ENCODE measurements at regions not wholly inside any gene's neighbourhood (a gene's known extent, or its start where the extent isn't known, plus 50 kb on each side); places are given as distances from the start of the nearest gene placed in this dataset.

DNA sequence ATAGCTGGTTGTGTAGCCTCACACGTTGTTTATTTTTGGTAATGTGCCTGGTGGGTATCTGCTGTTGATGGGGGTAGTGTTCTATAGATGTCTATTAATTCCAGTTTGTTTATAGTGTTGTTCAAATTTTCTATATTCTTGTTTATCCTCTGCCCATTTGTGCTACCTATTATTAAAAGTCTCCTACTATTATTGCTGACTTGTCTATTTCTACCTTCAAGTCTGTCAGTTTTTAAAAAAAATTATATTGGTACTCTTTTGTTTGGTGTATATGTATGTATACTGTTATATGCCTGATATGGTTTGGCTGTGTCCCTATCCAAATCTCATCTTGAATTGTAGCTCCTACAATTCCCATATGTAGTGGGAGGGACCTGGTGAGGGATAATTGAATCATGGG lies 578.6 kb downstream of the PCDH7 start:
- ChIA-PET POLR2A (interaction anchor here (1.4 kb wide), 1 partner anchor 13 kb away, joined by 4 read pairs; no protein-coding TSS in a partner anchor), CTCF (ENCODE audit: unreplicated experiment) (no interaction called here)
- H2AFZ ChIP-seq (ENCODE audit: low read length), result no peak overlapping the region

DNA sequence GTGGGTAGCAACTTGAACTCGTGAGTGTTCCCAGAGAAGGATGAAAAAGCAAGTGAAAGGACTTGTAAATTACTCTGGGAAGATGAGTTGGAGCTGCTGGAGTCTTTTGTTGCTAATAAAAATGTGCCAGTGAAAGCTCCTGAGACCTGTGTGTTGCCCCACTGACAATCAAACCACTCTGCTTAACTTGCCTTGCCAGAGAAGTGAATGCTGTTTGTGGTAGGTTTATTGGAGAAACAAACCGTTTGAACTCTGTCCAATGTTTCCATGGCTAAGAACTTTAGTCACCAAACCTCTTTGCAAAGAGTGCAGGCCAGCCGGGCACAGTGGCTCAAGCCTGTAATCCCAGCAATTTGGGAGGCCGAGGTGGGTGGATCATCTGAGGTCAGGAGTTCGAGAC lies 586.9 kb downstream of the PCDH7 start:
- Histone ChIP-seq H3K4me2 (ENCODE audit: low read length) (no peak overlapping the region), H3K4me1 (ENCODE audit: insufficient read depth, low read length, poor library complexity, severe bottlenecking) (no peaks in the 10 kb centered on the region), H3K4me3 (ENCODE audit: low read depth, low read length, poor library complexity, severe bottlenecking) (no peak overlapping the region), H2AFZ (ENCODE audit: low read length) (no peak overlapping the region), H4K20me1 (ENCODE audit: insufficient read depth, low read length) (no peaks in the 10 kb centered on the region), H3K9me2 (ENCODE audit: insufficient read depth, low read length) (no peaks in the 10 kb centered on the region), H3K79me2 (ENCODE audit: insufficient read depth, low read depth, low read length) (no peaks in the 10 kb centered on the region), H3K27ac (ENCODE audit: low read depth, low read length, poor library complexity, severe bottlenecking) (no peak overlapping the region), H3K36me3 (ENCODE audit: insufficient read depth, low read length) (no peaks in the 10 kb centered on the region), H3K9me3 (ENCODE audit: low read length) (no peaks in the 10 kb centered on the region)
- intact Hi-C loops (cut with micrococcal nuclease; ENCODE audit: unreplicated experiment), result no loop called here
- CTCF ChIA-PET (ENCODE audit: unreplicated experiment), result no interaction called here
- BruUV-seq (replicated peaks), result no TSS peak
- POLR2A ChIA-PET, result interaction anchor here (0.5 to 0.9 kb wide), 7 partner anchors 10 to 1294 kb away, joined by 3 to 6 read pairs (median 4); no protein-coding TSS in a partner anchor
- no peak for DNase-seq (ENCODE audit: low spot score)
- no peak for TF ChIP-seq EZH2phosphoT487 (IDR thresholded peaks at IDR 0.05; ENCODE audit: borderline replicate concordance, low read depth, low read length)
- TF ChIP-seq, protein P1, sequence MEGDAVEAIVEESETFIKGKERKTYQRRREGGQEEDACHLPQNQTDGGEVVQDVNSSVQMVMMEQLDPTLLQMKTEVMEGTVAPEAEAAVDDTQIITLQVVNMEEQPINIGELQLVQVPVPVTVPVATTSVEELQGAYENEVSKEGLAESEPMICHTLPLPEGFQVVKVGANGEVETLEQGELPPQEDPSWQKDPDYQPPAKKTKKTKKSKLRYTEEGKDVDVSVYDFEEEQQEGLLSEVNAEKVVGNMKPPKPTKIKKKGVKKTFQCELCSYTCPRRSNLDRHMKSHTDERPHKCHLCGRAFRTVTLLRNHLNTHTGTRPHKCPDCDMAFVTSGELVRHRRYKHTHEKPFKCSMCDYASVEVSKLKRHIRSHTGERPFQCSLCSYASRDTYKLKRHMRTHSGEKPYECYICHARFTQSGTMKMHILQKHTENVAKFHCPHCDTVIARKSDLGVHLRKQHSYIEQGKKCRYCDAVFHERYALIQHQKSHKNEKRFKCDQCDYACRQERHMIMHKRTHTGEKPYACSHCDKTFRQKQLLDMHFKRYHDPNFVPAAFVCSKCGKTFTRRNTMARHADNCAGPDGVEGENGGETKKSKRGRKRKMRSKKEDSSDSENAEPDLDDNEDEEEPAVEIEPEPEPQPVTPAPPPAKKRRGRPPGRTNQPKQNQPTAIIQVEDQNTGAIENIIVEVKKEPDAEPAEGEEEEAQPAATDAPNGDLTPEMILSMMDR (conservative IDR thresholded peaks at IDR 0.05; ENCODE audit: low read length), result no peak

More for the DNA sequence above, 578.6 kb downstream of the PCDH7 start:
- H3K9me3 ChIP-seq (ENCODE audit: low read length), result 0 out of 2 replicates have a peak, but pooled peaks cover 4% of the 10 kb centered on the region
- no peak for DNase-seq (ENCODE audit: low spot score)
- H3K4me1 ChIP-seq (ENCODE audit: insufficient read depth, low read length, poor library complexity, severe bottlenecking), result no peaks in the 10 kb centered on the region
- H3K36me3 ChIP-seq (ENCODE audit: insufficient read depth, low read length), result no peaks in the 10 kb centered on the region
- no peaks in the 10 kb centered on the region for H3K9me2 ChIP-seq (ENCODE audit: insufficient read depth, low read length)
- no peak overlapping the region for H3K4me3 ChIP-seq (ENCODE audit: low read depth, low read length, poor library complexity, severe bottlenecking)
- TF ChIP-seq EZH2phosphoT487 (IDR thresholded peaks at IDR 0.05; ENCODE audit: borderline replicate concordance, low read depth, low read length), result no peak
- TF ChIP-seq, protein P1 (conservative IDR thresholded peaks at IDR 0.05; ENCODE audit: low read length), result no peak
- intact Hi-C loops (cut with micrococcal nuclease; ENCODE audit: unreplicated experiment), result no loop called here
- H3K4me2 ChIP-seq (ENCODE audit: low read length), result no peak overlapping the region
- BruUV-seq (replicated peaks), result no TSS peak
- H3K79me2 ChIP-seq (ENCODE audit: insufficient read depth, low read depth, low read length), result no peaks in the 10 kb centered on the region
- no peak overlapping the region for H3K27ac ChIP-seq (ENCODE audit: low read depth, low read length, poor library complexity, severe bottlenecking)
- H4K20me1 ChIP-seq (ENCODE audit: insufficient read depth, low read length), result no peaks in the 10 kb centered on the region

DNA sequence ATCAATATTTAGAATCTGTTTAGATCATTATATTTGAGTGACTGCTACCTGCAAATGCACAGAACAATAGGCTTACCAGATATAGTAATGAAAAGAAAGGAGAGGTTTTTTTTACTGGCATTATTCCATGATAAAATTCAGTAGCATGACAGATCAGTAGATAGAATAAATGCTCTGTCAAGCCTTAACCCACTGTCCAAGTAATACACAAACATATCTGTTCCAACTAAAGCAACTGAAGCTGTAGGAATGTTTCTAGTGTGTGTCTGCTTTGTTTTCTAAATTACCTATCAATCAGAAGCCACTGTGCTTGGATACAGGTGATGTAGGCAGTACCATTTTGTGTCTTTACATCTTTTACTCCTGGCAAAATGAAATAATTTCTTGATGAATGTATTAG lies 604.6 kb downstream of the PCDH7 start:
- Histone ChIP-seq H3K4me1 (ENCODE audit: insufficient read depth, low read length, poor library complexity, severe bottlenecking) (no peaks in the 10 kb centered on the region), H3K4me2 (ENCODE audit: low read length) (no peak overlapping the region), H3K27ac (ENCODE audit: low read depth, low read length, poor library complexity, severe bottlenecking) (no peak overlapping the region), H3K9me3 (ENCODE audit: low read length) (no peaks in the 10 kb centered on the region), H4K20me1 (ENCODE audit: insufficient read depth, low read length) (no peaks in the 10 kb centered on the region), H3K36me3 (ENCODE audit: insufficient read depth, low read length) (no peaks in the 10 kb centered on the region), H3K4me3 (ENCODE audit: low read depth, low read length, poor library complexity, severe bottlenecking) (no peak overlapping the region), H3K9me2 (ENCODE audit: insufficient read depth, low read length) (no peaks in the 10 kb centered on the region), H3K79me2 (ENCODE audit: insufficient read depth, low read depth, low read length) (no peaks in the 10 kb centered on the region), H2AFZ (ENCODE audit: low read length) (no peak overlapping the region)
- ChIA-PET POLR2A (no interaction called here), CTCF (ENCODE audit: unreplicated experiment) (no interaction called here)
- no TSS peak for BruUV-seq (replicated peaks)
- intact Hi-C loops (cut with micrococcal nuclease; ENCODE audit: unreplicated experiment), result no loop called here
- no peak for DNase-seq (ENCODE audit: low spot score)
- no peak for TF ChIP-seq EZH2phosphoT487 (IDR thresholded peaks at IDR 0.05; ENCODE audit: borderline replicate concordance, low read depth, low read length)
- TF ChIP-seq, protein P1 (conservative IDR thresholded peaks at IDR 0.05; ENCODE audit: low read length), result no peak
